Adrenal gland (tissue), 5 donors: ENCODE measurements at regions not wholly inside any gene's neighbourhood (a gene's known extent, or its start where the extent isn't known, plus 50 kb on each side); places are given as distances from the start of the nearest gene placed in this dataset.

Experiments
- CTCF ChIP-seq, 6 experiments: fragments of 450-650 bp in 4 of 6; fragments of 200-600 bp in 2 of 6; sonication (generic) in 1 of 6; IDR thresholded peaks; 1 replicate in 5 of 6; 2 replicates in 1 of 6; pipeline versions ENCODE4 v1.5.1 to v1.8.0; 2016 to 2021; ENCODE audit warnings: antibody characterized with exemption in 6 of 6, mild to moderate bottlenecking in 2 of 6, moderate library complexity in 1 of 6
- POLR2A ChIP-seq, 2 donors: fragments of 450-650 bp; IDR thresholded peaks; one replicate each; pipeline ENCODE4 v1.6.1; 2017; ENCODE audit warnings: antibody characterized with exemption in 2 of 2, mild to moderate bottlenecking in 2 of 2, moderate library complexity in 1 of 2
- donor health status: DM: no; HTN: no; CAD: no.

GRCh38 chr5:54649041-54649504 lies 131.5 kb downstream of the SNX18 start:
- TF ChIP-seq CTCF (IDR thresholded peaks at IDR 0.05), result no peak
- TF ChIP-seq POLR2A (IDR thresholded peaks at IDR 0.05), result no peak
